ENCODE measurements at regions not wholly inside any gene's neighbourhood (a gene's known extent, or its start where the extent isn't known, plus 50 kb on each side); places are given as distances from the start of the nearest gene placed in this dataset.
A peak's percentile ranks its signal among the peaks of the same experiment; 100 is the strongest.
"Not testable (repeated sequence)": the region's sequence is repeated elsewhere in the genome, so short reads cannot be mapped to it uniquely, and the experiment has no call there.

- Mint-ChIP-seq H3K36me3 (no peaks in the 10 kb centered on the region), H3K4me3 (no peak overlapping the region), H3K4me1 (peaks cover 15% of the 10 kb centered on the region), H3K27me3 (ENCODE audit: low read depth) (no peaks in the 10 kb centered on the region), H3K9me3 (no peaks in the 10 kb centered on the region), H3K27ac (no peak overlapping the region)
- no peak for TF ChIP-seq ATF1 (CRISPR knock-in tag; IDR thresholded peaks at IDR 0.05)
- no peak for TF ChIP-seq ELF4 (CRISPR knock-in tag; IDR thresholded peaks at IDR 0.05; ENCODE audit: low read depth)
- TF ChIP-seq NFYB (CRISPR knock-in tag; conservative IDR thresholded peaks at IDR 0.05; ENCODE audit: low read depth) = no peak
- TF ChIP-seq SMAD4 (CRISPR knock-in tag; IDR thresholded peaks at IDR 0.05) = no peak
- no peak for TF ChIP-seq ZBTB43 (CRISPR knock-in tag; IDR thresholded peaks at IDR 0.05)
- no peak for TF ChIP-seq CTCF (IDR thresholded peaks at IDR 0.05)
- TF ChIP-seq TP53 (CRISPR knock-in tag; IDR thresholded peaks at IDR 0.05) = no peak
- no peak for TF ChIP-seq ZNF532 (CRISPR knock-in tag; IDR thresholded peaks at IDR 0.05; ENCODE audit: borderline replicate concordance)
- no peak for TF ChIP-seq ZMAT4 (CRISPR knock-in tag; IDR thresholded peaks at IDR 0.05)
- TF ChIP-seq ZNF423 (CRISPR knock-in tag; IDR thresholded peaks at IDR 0.05) = no peak
- TF ChIP-seq PREB (CRISPR knock-in tag; IDR thresholded peaks at IDR 0.05; ENCODE audit: borderline replicate concordance) = no peak
- TF ChIP-seq ZNF317 (CRISPR knock-in tag; IDR thresholded peaks at IDR 0.05; ENCODE audit: borderline replicate concordance, low read depth) = no peak
- TF ChIP-seq SP1 (CRISPR knock-in tag; conservative IDR thresholded peaks at IDR 0.05) = no peak
- no peak for TF ChIP-seq FOXJ3 (CRISPR knock-in tag; IDR thresholded peaks at IDR 0.05; ENCODE audit: borderline replicate concordance)
- no peak for TF ChIP-seq IRF1 (CRISPR knock-in tag; IDR thresholded peaks at IDR 0.05)
- ATAC-seq = no peak
- POLR2A ChIA-PET = no interaction called here
- no peak for DNase-seq (ENCODE audit: low spot score)
- CTCF ChIA-PET = no interaction called here
Observed at GRCh38 chr5:131001507-131001906, 163.5 kb downstream of the HINT1 start.

GRCh38 chr5:131000289-131000688 lies 164.8 kb downstream of the HINT1 start:
- ChIA-PET CTCF (interaction anchor here (1.2 kb wide), 1 partner anchor 129 kb away, joined by 5 read pairs; no protein-coding TSS in a partner anchor), POLR2A (no interaction called here)
- ATAC-seq (peak; percentile 79), DNase-seq (ENCODE audit: low spot score) (no peak)
- TF ChIP-seq E2F1 (CRISPR knock-in tag; IDR thresholded peaks at IDR 0.05) (no peak), NFATC4 (CRISPR knock-in tag; IDR thresholded peaks at IDR 0.05) (no peak), JUN (CRISPR knock-in tag; IDR thresholded peaks at IDR 0.05) (no peak), NR1H2 (CRISPR knock-in tag; IDR thresholded peaks at IDR 0.05) (no peak), RORB (CRISPR knock-in tag; IDR thresholded peaks at IDR 0.05) (no peak), ZMAT4 (CRISPR knock-in tag; IDR thresholded peaks at IDR 0.05) (no peak)
- Mint-ChIP-seq H3K4me1 (peaks cover 15% of the 10 kb centered on the region), H3K36me3 (no peaks in the 10 kb centered on the region), H3K27ac (peak overlapping the region; percentile 63), H3K9me3 (no peaks in the 10 kb centered on the region), H3K27me3 (ENCODE audit: low read depth) (no peaks in the 10 kb centered on the region), H3K4me3 (peak overlapping the region; percentile 2; the same call in 1 of the 2 replicates)

GRCh38 chr5:130996720-130997119 lies 168.3 kb downstream of the HINT1 start:
- DNase-seq (ENCODE audit: low spot score); H3K4me3 Mint-ChIP-seq; H3K36me3 Mint-ChIP-seq; H3K27me3 Mint-ChIP-seq (ENCODE audit: low read depth); POLR2A ChIA-PET; H3K9me3 Mint-ChIP-seq; H3K27ac Mint-ChIP-seq: not testable (repeated sequence)
- CTCF ChIA-PET = interaction anchor here (0.7 to 1.2 kb wide), 3 partner anchors 75 to 168 kb away, joined by 3 to 6 read pairs (median 3); no protein-coding TSS in a partner anchor
- peaks cover 19% of the 10 kb centered on the region for H3K4me1 Mint-ChIP-seq
- peak; percentile 64 for ATAC-seq
